ENCODE measurements at regions not wholly inside any gene's neighbourhood (a gene's known extent, or its start where the extent isn't known, plus 50 kb on each side); places are given as distances from the start of the nearest gene placed in this dataset.

- TF ChIP-seq, protein P1, sequence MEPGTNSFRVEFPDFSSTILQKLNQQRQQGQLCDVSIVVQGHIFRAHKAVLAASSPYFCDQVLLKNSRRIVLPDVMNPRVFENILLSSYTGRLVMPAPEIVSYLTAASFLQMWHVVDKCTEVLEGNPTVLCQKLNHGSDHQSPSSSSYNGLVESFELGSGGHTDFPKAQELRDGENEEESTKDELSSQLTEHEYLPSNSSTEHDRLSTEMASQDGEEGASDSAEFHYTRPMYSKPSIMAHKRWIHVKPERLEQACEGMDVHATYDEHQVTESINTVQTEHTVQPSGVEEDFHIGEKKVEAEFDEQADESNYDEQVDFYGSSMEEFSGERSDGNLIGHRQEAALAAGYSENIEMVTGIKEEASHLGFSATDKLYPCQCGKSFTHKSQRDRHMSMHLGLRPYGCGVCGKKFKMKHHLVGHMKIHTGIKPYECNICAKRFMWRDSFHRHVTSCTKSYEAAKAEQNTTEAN (CRISPR knock-in tag; conservative IDR thresholded peaks at IDR 0.05) = 0 out of 2 replicates have a peak, but pooled peaks have one; percentile 58
- TF ChIP-seq ELF1 (CRISPR knock-in tag; IDR thresholded peaks at IDR 0.05) = no peak; the same call in 1 of the 2 replicates
- TF ChIP-seq ATF7-NPFF (CRISPR knock-in tag; IDR thresholded peaks at IDR 0.05; ENCODE audit: low read depth) = no peak
- TF ChIP-seq TERF1 (CRISPR knock-in tag; IDR thresholded peaks at IDR 0.05) = no peak
- TF ChIP-seq, protein P2, sequence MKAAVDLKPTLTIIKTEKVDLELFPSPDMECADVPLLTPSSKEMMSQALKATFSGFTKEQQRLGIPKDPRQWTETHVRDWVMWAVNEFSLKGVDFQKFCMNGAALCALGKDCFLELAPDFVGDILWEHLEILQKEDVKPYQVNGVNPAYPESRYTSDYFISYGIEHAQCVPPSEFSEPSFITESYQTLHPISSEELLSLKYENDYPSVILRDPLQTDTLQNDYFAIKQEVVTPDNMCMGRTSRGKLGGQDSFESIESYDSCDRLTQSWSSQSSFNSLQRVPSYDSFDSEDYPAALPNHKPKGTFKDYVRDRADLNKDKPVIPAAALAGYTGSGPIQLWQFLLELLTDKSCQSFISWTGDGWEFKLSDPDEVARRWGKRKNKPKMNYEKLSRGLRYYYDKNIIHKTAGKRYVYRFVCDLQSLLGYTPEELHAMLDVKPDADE (CRISPR knock-in tag; IDR thresholded peaks at IDR 0.05) = no peak
- peak; percentile 45; the same call in 1 of the 2 replicates for TF ChIP-seq HNF1A (IDR thresholded peaks at IDR 0.05; ENCODE audit: low read depth)
- peak; percentile 54; the same call in 1 of the 2 replicates for TF ChIP-seq HNF1A (CRISPR knock-in tag; IDR thresholded peaks at IDR 0.05; ENCODE audit: borderline replicate concordance)
- no peak for TF ChIP-seq KLF12 (CRISPR knock-in tag; IDR thresholded peaks at IDR 0.05; ENCODE audit: borderline replicate concordance)
- TF ChIP-seq ZNF101 (CRISPR knock-in tag; IDR thresholded peaks at IDR 0.05; ENCODE audit: borderline replicate concordance, low read depth) = no peak
- TF ChIP-seq, protein P3, sequence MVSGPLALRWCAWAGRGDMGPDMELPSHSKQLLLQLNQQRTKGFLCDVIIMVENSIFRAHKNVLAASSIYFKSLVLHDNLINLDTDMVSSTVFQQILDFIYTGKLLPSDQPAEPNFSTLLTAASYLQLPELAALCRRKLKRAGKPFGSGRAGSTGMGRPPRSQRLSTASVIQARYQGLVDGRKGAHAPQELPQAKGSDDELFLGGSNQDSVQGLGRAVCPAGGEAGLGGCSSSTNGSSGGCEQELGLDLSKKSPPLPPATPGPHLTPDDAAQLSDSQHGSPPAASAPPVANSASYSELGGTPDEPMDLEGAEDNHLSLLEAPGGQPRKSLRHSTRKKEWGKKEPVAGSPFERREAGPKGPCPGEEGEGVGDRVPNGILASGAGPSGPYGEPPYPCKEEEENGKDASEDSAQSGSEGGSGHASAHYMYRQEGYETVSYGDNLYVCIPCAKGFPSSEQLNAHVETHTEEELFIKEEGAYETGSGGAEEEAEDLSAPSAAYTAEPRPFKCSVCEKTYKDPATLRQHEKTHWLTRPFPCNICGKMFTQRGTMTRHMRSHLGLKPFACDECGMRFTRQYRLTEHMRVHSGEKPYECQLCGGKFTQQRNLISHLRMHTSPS (CRISPR knock-in tag; IDR thresholded peaks at IDR 0.05; ENCODE audit: low read depth) = no peak
- TF ChIP-seq SCMH1 (CRISPR knock-in tag; IDR thresholded peaks at IDR 0.05; ENCODE audit: borderline replicate concordance) = no peak
- no peak for TF ChIP-seq ZNF329 (CRISPR knock-in tag; IDR thresholded peaks at IDR 0.05; ENCODE audit: low read depth)
- TF ChIP-seq, protein P4, sequence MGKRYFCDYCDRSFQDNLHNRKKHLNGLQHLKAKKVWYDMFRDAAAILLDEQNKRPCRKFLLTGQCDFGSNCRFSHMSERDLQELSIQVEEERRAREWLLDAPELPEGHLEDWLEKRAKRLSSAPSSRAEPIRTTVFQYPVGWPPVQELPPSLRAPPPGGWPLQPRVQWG (CRISPR knock-in tag; IDR thresholded peaks at IDR 0.05; ENCODE audit: borderline replicate concordance, low read depth) = no peak
- TF ChIP-seq ZNF549 (CRISPR knock-in tag; IDR thresholded peaks at IDR 0.05) = 0 out of 2 replicates have a peak, but pooled peaks have one; percentile 51
- no peak for TF ChIP-seq ZNF33A (CRISPR knock-in tag; IDR thresholded peaks at IDR 0.05; ENCODE audit: borderline replicate concordance)
- TF ChIP-seq NFKBIZ (CRISPR knock-in tag; IDR thresholded peaks at IDR 0.05) = no peak
- TF ChIP-seq IKZF5 (CRISPR knock-in tag; IDR thresholded peaks at IDR 0.05) = no peak
Observed at GRCh38 chr1:99566290-99567021, 79.5 kb upstream of the PALMD start (continued).
